HEK293T (cell line): ENCODE measurements at regions not wholly inside any gene's neighbourhood (a gene's known extent, or its start where the extent isn't known, plus 50 kb on each side); places are given as distances from the start of the nearest gene placed in this dataset.

ENCODE experiments used
- CTCF ChIA-PET: fragments of 350-600 bp; formaldehyde crosslinking; extraction: SDS; loops from one replicate; lab custom pipeline; 2021; ENCODE audit warnings: antibody characterized with exemption, inconsistent platforms; lab: Yijun Ruan, JAX
- POLR2A ChIA-PET: fragments of 350-600 bp; formaldehyde crosslinking; extraction: SDS; loops from one replicate; lab custom pipeline; 2020; ENCODE audit warnings: antibody characterized with exemption, inconsistent platforms; lab: Yijun Ruan, JAX
- DNase-seq: peaks from one replicate; pipeline ENCODE4 v3.0.0; 2012; ENCODE audit warnings: mixed read lengths; ENCODE audit errors: extremely low spot score
- ARNT ChIP-seq: fragments of 450-650 bp; IDR thresholded peaks from 2 replicates; pipeline ENCODE4 v1.6.1; 2017; ENCODE audit warnings: mild to moderate bottlenecking
- BHLHE40 ChIP-seq: fragments of 450-650 bp; IDR thresholded peaks from 2 replicates; pipeline ENCODE4 v1.6.1; 2016; ENCODE audit warnings: mild to moderate bottlenecking, moderate library complexity, borderline replicate concordance
- CTBP1 ChIP-seq: fragments of 450-650 bp; IDR thresholded peaks from 2 replicates; pipeline ENCODE4 v1.6.1; 2016; ENCODE audit warnings: borderline replicate concordance
- ELF4 ChIP-seq: fragments of 450-650 bp; IDR thresholded peaks from 2 replicates; pipeline ENCODE4 v1.6.1; 2017; ENCODE audit warnings: antibody characterized with exemption
- FOXA1 ChIP-seq: fragments of 450-650 bp; IDR thresholded peaks from 2 replicates; pipeline ENCODE4 v1.6.1; 2016; ENCODE audit warnings: mild to moderate bottlenecking
- FOXK2 ChIP-seq: fragments of 450-650 bp; IDR thresholded peaks from 2 replicates; pipeline ENCODE4 v1.6.1; 2016; ENCODE audit warnings: mild to moderate bottlenecking
- FOXM1 ChIP-seq: fragments of 450-650 bp; IDR thresholded peaks from 2 replicates; pipeline ENCODE4 v1.6.1; 2017; ENCODE audit warnings: mild to moderate bottlenecking, borderline replicate concordance
- HDGF ChIP-seq: fragments of 450-650 bp; IDR thresholded peaks from 2 replicates; pipeline ENCODE4 v1.6.1; 2017; ENCODE audit warnings: antibody characterized with exemption, borderline replicate concordance
- L3MBTL2 ChIP-seq: fragments of 450-650 bp; conservative IDR thresholded peaks from 2 replicates; pipeline ENCODE4 v1.6.1; 2016; ENCODE audit warnings: mild to moderate bottlenecking
- LEF1 ChIP-seq: fragments of 450-650 bp; IDR thresholded peaks from 2 replicates; pipeline ENCODE4 v1.6.1; 2017; ENCODE audit warnings: mild to moderate bottlenecking, borderline replicate concordance
- NFRKB ChIP-seq: fragments of 450-650 bp; IDR thresholded peaks from 2 replicates; pipeline ENCODE4 v1.6.1; 2016; ENCODE audit warnings: mild to moderate bottlenecking, moderate library complexity
- SP1 ChIP-seq: fragments of 450-650 bp; IDR thresholded peaks from 2 replicates; pipeline ENCODE4 v1.6.1; 2017
- SUZ12 ChIP-seq: fragments of 450-650 bp; IDR thresholded peaks from 2 replicates; pipeline ENCODE4 v1.6.1; 2016; ENCODE audit warnings: mild to moderate bottlenecking
- TARDBP ChIP-seq: fragments of 450-650 bp; IDR thresholded peaks from 2 replicates; pipeline ENCODE4 v1.6.1; 2016
- ZNF384 ChIP-seq: fragments of 450-650 bp; IDR thresholded peaks from 2 replicates; pipeline ENCODE4 v1.6.1; 2016
- TF ChIP-seq, protein P1 (sequence below): fragments of 450-650 bp; IDR thresholded peaks from 2 replicates; pipeline ENCODE4 v1.6.1; 2016

DNA sequence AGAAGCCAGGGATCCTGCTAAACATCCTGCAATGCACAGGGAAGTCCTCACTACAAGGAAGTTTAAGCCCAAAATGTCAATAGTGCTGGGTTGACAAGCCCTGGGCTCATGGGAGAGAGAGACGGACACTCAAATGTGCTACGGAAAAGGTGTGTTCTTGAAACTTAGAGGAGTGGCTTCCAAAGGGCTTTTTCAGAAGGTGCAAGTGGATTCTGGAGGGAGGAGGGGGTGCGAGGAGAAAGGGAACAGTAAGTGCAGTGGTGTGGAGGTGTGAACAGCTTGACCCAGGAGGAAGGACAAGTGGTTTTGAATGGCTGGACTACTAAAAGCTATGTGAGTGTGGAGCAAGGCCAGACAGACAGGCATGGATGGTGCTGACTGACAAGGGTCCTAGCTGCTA, 50.4 kb upstream of the CECR2 start:
- ChIA-PET CTCF (no interaction called here), POLR2A (no interaction called here)
- no peak for TF ChIP-seq CTBP1
- TF ChIP-seq LEF1, result no peak
- no peak for TF ChIP-seq HDGF
- no peak for TF ChIP-seq L3MBTL2
- TF ChIP-seq ELF4, result no peak
- TF ChIP-seq FOXA1, result no peak
- no peak for TF ChIP-seq TARDBP
- no peak for TF ChIP-seq SUZ12
- TF ChIP-seq FOXM1, result no peak
- no peak for TF ChIP-seq SP1
- no peak for TF ChIP-seq ZNF384
- TF ChIP-seq ARNT, result no peak
- no peak for DNase-seq

DNA sequence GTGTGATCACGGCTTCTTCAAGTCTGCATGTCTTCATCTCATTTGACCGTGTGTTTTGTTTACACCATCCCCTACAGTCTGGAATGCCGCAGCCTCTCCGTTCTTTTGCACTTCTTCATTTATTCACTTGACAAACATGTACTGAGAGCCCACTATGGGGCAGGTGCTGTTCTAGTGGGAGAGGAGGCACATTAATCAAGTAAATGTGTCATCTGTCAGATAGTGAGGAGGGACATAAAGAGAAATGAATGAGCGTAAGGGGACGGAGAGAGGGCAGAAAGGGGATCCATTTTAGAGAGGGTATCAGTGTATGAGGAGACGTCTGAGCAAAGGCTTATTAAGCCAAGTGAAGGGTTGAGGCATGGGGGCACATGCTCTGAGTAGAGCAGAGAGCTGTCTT, 54.0 kb upstream of the CECR2 start:
- ChIA-PET POLR2A (no interaction called here), CTCF (no interaction called here)
- DNase-seq, result no peak
- TF ChIP-seq BHLHE40 (no peak), SUZ12 (no peak), TARDBP (no peak), FOXK2 (no peak), FOXM1 (no peak), NFRKB (no peak), CTBP1 (no peak), FOXA1 (no peak), SP1 (no peak), HDGF (no peak), ELF4 (no peak), LEF1 (no peak), L3MBTL2 (no peak), ZNF384 (no peak), ARNT (no peak)
- TF ChIP-seq, protein P1, sequence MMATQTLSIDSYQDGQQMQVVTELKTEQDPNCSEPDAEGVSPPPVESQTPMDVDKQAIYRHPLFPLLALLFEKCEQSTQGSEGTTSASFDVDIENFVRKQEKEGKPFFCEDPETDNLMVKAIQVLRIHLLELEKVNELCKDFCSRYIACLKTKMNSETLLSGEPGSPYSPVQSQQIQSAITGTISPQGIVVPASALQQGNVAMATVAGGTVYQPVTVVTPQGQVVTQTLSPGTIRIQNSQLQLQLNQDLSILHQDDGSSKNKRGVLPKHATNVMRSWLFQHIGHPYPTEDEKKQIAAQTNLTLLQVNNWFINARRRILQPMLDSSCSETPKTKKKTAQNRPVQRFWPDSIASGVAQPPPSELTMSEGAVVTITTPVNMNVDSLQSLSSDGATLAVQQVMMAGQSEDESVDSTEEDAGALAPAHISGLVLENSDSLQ, result no peak

DNA sequence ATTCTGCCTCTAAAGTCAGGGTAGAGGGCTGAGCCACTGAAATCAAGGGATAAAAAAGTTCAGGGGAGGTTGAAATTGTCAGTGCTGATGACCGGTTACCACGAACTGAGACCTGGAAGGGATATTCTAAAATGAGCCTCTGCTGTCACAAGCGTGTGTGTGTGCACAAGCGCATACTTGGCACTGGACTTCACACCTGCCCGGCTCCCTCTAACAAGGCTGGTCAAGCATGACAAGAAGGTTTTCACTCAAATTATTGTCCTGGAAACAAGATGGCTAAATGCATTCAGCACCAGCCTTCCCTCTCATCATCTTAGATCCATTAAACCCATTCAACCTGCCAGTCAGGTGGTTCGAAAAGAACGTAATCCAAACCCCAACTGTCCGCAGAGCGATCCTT, 54.8 kb upstream of the CECR2 start:
- TF ChIP-seq CTBP1 (no peak), L3MBTL2 (no peak), ZNF384 (no peak)
- TF ChIP-seq, protein P1, result no peak
- DNase-seq, result no peak
- ChIA-PET CTCF (no interaction called here), POLR2A (no interaction called here)

DNA sequence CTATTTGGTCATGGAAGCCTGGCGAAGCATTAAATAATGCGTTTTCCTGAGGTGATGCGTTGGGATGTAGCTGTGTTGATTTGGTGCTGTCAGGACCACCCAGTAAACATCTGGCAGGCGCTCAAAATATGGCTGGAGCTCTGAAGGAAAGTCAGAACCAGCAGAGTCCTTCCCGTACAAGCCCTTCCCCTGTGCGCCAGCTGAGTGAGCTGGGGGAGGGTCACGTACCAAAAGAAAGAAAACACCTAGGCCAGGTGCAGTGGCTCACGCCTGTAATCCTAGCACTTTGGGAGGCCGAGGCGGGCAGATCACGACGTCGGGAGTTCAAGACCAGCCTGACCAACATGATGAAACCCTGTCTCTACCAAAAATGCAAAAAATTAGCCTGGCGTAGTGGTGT, 55.6 kb upstream of the CECR2 start:
- TF ChIP-seq FOXA1 (no peak), TARDBP (no peak), L3MBTL2 (no peak), SP1 (no peak), ARNT (no peak), SUZ12 (no peak), HDGF (no peak), CTBP1 (no peak), FOXM1 (no peak), ZNF384 (no peak), LEF1 (no peak), BHLHE40 (no peak), NFRKB (no peak), FOXK2 (no peak), ELF4 (no peak)
- TF ChIP-seq, protein P1, result no peak
- POLR2A ChIA-PET, result no interaction called here
- CTCF ChIA-PET, result no interaction called here
- no peak for DNase-seq

DNA sequence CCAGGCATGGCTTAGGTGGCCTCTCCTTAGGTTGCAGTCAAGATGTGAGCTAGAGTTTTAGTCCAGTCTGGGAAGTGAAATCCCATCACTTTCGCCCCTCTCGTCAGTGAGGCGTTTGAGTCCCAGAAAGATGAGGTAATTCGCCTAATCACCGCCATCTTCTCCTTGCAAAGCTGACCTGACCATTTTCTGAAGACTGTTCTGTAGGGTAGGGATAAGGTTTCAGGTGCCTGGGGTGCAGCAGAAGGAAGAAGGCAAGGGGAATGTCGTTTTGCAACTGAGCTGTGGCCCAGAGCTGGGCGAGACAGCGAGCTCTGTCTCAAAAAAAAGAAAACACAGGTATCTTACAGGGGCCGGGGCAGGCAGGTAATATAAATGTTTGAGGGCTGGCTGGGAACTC, 61.7 kb upstream of the CECR2 start:
- POLR2A ChIA-PET, result interaction anchor here (0.7 to 1.0 kb wide), 2 partner anchors 61 to 136 kb away, joined by 3 to 4 read pairs; no protein-coding TSS in a partner anchor
- DNase-seq, result no peak
- CTCF ChIA-PET, result no interaction called here
- TF ChIP-seq CTBP1 (no peak), NFRKB (no peak), SP1 (no peak), ELF4 (no peak), L3MBTL2 (no peak), SUZ12 (no peak), TARDBP (no peak), FOXK2 (no peak), ZNF384 (no peak), FOXA1 (no peak), LEF1 (no peak), HDGF (no peak), BHLHE40 (no peak), ARNT (no peak), FOXM1 (no peak)
- TF ChIP-seq, protein P1, result no peak

DNA sequence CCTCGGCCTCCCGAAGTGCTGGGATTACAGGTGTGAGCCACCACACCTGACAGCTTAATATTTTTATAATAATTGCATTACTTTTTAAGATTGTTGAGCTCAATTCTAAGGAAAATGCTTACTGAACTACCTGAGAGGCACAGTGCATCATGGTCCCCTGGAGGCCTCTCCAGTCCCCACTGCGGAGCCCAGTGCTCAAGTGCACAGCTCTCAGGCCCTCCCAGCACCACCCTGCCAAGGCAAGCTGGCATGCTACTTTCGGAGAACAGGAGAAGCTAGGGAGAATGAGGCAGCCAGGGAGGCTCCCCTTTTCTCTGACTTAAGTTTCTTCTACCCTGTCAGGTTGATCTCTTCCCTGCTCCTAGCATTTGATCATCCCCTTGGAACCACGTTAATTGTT, 64.2 kb upstream of the CECR2 start:
- POLR2A ChIA-PET, result interaction anchor here (0.6 kb wide), 1 partner anchor 128 kb away, joined by 5 read pairs; no protein-coding TSS in a partner anchor
- CTCF ChIA-PET, result no interaction called here
- TF ChIP-seq SUZ12 (no peak), BHLHE40 (no peak), HDGF (no peak), FOXK2 (no peak), TARDBP (no peak), SP1 (no peak), FOXA1 (no peak)
- DNase-seq, result no peak
